Muscle layer of duodenum (tissue), 2 donors: ENCODE measurements at regions not wholly inside any gene's neighbourhood (a gene's known extent, or its start where the extent isn't known, plus 50 kb on each side); places are given as distances from the start of the nearest gene placed in this dataset.
"Not testable (repeated sequence)": the region's sequence is repeated elsewhere in the genome, so short reads cannot be mapped to it uniquely, and the experiment has no call there.

ENCODE experiments used
- H3K27ac ChIP-seq: one replicate; pipeline ENCODE4 v1.7.0; 2013; ENCODE audit warnings: mild to moderate bottlenecking, low read length
- H3K27me3 ChIP-seq: one replicate; pipeline ENCODE4 v1.7.0; 2013; ENCODE audit warnings: low read depth, mild to moderate bottlenecking, control low read depth, low read length
- H3K36me3 ChIP-seq, 2 donors: one replicate each; pipeline ENCODE4 v1.7.0; 2013; ENCODE audit warnings: low read length in 2 of 2, control low read depth in 1 of 2, mild to moderate bottlenecking in 1 of 2; ENCODE audit not compliant: insufficient read depth in 2 of 2, control insufficient read depth in 1 of 2
- H3K4me1 ChIP-seq, 2 donors: one replicate each; pipeline ENCODE4 v1.7.0; 2013; ENCODE audit warnings: low read length in 2 of 2, mild to moderate bottlenecking in 2 of 2, control low read depth in 1 of 2, moderate library complexity in 1 of 2; ENCODE audit not compliant: insufficient read depth in 2 of 2, control insufficient read depth in 1 of 2
- H3K4me3 ChIP-seq, 2 donors: one replicate each; pipeline ENCODE4 v1.7.0; 2013; ENCODE audit warnings: low read length in 2 of 2, low read depth in 1 of 2, mild to moderate bottlenecking in 1 of 2
- H3K9me3 ChIP-seq, 2 donors: one replicate each; pipeline ENCODE4 v1.7.0; 2013; ENCODE audit warnings: low read length in 2 of 2, control low read depth in 1 of 2, mild to moderate bottlenecking in 1 of 2; ENCODE audit not compliant: control insufficient read depth in 1 of 2
- donor health status: healthy.

GRCh38 chr5:159681661-159682060 lies 234.6 kb upstream of the ADRA1B start:
- H3K27me3 ChIP-seq: no peaks in the 10 kb centered on the region
- no peak overlapping the region for H3K4me3 ChIP-seq
- no peak overlapping the region for H3K27ac ChIP-seq
- no peaks in the 10 kb centered on the region for H3K4me1 ChIP-seq
- no peaks in the 10 kb centered on the region for H3K36me3 ChIP-seq
- peaks cover 0 to 21% of the 10 kb centered on the region in 2 donors for H3K9me3 ChIP-seq

- peaks cover 0 to 21% of the 10 kb centered on the region in 2 donors for H3K9me3 ChIP-seq
- no peaks in the 10 kb centered on the region for H3K4me1 ChIP-seq
- no peak overlapping the region for H3K27ac ChIP-seq
- no peaks in the 10 kb centered on the region for H3K36me3 ChIP-seq
- H3K4me3 ChIP-seq: no peak overlapping the region
- no peaks in the 10 kb centered on the region for H3K27me3 ChIP-seq
These were observed 233.7 kb upstream of the ADRA1B start for GRCh38 chr5:159682623-159683022.

DNA sequence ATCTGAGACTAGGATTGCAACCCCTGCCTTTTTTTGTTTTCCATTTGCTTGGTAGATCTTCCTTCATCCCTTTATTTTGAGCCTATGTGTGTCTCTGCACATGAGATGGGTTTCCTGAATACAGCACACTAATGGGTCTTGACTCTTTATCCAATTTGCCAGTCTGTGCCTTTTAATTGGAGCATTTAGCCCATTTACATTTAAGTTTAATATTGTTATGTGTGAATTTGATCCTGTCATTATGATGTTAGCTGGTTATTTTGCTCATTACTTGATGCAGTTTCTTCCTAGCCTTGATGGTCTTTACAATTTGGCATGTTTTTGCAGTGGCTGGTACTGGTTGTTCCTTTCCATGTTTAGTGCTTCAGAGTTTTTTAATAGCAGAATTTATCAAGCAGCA lies 228.4 kb upstream of the ADRA1B start:
- not testable (repeated sequence) for H3K4me3 ChIP-seq, H3K27ac ChIP-seq, H3K36me3 ChIP-seq

DNA sequence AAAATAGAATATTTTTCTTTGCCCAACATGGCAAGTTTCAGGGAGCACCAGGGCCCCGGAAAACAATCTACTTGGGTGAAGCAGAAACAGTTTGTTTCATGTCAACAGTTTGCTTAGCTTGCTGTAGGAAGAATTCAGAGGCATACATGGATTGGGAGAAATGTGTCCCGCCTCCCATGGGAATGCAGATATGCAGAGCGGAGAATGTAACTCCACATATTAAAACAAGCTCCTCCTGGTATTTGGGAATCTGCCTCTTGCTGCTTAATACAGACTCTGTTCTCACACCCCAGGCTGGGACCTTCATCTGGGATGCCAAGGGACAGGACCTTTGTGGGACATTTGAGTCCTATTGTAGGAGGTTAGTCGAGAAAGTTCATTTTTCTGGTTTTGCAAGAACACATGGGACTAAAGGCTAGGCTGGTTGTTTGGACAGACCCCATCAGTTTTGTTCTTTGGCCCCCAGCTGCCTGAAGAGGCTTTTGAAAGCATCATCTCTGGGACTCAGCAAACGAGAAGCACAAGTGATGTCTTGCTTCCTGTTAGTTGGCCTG lies 220.5 kb upstream of the ADRA1B start:
- no peak overlapping the region for H3K27ac ChIP-seq
- H3K9me3 ChIP-seq: no peaks in the 10 kb centered on the region

More for the DNA sequence above, 228.4 kb upstream of the ADRA1B start:
- H3K27me3 ChIP-seq, H3K4me1 ChIP-seq, H3K9me3 ChIP-seq: not testable (repeated sequence)

GRCh38 chr5:159697530-159697929 lies 218.8 kb upstream of the ADRA1B start:
- Histone ChIP-seq H3K4me1 (no peaks in the 10 kb centered on the region), H3K9me3 (no peaks in the 10 kb centered on the region), H3K27ac (no peak overlapping the region), H3K27me3 (no peaks in the 10 kb centered on the region), H3K36me3 (no peaks in the 10 kb centered on the region), H3K4me3 (no peak overlapping the region)

More for the DNA sequence above, 220.5 kb upstream of the ADRA1B start:
- H3K27me3 ChIP-seq: no peaks in the 10 kb centered on the region
- H3K4me3 ChIP-seq: no peak overlapping the region
- H3K4me1 ChIP-seq: no peaks in the 10 kb centered on the region
- H3K36me3 ChIP-seq: no peaks in the 10 kb centered on the region

DNA sequence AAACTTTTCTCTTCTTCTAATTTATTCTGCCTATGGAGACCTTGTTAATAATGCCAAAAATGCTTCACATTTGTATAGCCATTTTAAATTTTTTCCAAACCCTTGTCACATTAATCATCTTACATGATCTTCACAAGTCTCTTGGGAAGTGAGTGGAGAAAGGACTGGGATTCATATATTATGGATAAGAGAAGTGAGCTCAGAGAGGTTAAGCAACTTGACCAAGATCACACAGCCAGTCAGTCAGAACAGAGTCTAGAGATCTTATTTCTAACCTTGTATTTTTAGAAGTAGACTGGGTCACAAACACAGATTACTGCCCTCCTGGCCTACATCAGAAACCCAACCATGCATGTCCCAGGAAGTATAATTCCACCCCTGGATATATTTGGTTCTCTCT lies 218.0 kb upstream of the ADRA1B start:
- H3K9me3 ChIP-seq: no peaks in the 10 kb centered on the region
- H3K27me3 ChIP-seq: no peaks in the 10 kb centered on the region
- no peaks in the 10 kb centered on the region for H3K4me1 ChIP-seq
- no peak overlapping the region for H3K27ac ChIP-seq
- no peaks in the 10 kb centered on the region for H3K36me3 ChIP-seq
- no peak overlapping the region for H3K4me3 ChIP-seq

DNA sequence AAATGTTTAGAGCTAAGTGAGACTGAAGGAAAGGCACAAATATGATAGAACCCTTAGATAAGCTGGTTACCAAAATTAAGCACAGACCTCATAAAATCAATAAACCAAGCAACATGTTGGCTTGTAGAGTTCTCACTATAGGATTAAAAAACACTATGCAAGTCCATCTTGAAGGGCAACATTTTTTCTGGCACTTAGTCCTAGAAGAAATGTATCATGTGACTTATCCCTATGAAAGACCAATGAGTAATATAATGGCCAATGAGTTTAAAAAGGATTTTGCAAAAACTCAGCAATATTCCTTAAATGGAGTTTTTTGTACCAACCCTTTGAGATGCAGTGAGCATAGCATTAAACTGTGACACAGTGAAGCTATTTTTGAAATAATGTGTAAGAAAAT lies 216.3 kb upstream of the ADRA1B start:
- Histone ChIP-seq H3K27me3 (no peaks in the 10 kb centered on the region), H3K36me3 (no peaks in the 10 kb centered on the region), H3K4me3 (no peak overlapping the region), H3K27ac (no peak overlapping the region), H3K4me1 (no peaks in the 10 kb centered on the region), H3K9me3 (no peaks in the 10 kb centered on the region)

DNA sequence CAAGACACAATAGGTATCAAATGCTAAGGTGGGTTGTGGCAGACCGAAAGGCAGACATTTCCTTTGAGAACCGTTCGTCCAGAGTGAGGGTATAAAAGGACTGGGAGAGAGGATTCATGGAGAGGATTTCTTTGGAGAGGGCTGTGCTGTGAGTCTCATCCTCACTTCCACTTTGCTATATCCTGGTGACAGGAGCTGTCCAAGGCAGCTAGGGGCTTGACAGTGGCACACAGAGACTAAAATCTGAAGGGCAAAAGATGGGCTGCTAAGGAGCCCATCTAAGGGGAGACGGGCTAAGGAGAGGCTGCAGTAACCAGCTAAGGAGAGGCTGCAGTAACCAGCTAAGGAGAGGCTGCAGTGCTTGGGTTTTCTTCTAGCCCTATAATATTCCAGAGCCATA lies 214.0 kb upstream of the ADRA1B start:
- H3K27ac ChIP-seq: no peak overlapping the region
- H3K27me3 ChIP-seq: no peaks in the 10 kb centered on the region
- no peaks in the 10 kb centered on the region for H3K36me3 ChIP-seq
- no peaks in the 10 kb centered on the region for H3K4me1 ChIP-seq
- H3K4me3 ChIP-seq: no peak overlapping the region
- no peaks in the 10 kb centered on the region for H3K9me3 ChIP-seq

- H3K4me1 ChIP-seq: no peaks in the 10 kb centered on the region
- peaks cover 0 to 3% of the 10 kb centered on the region in 2 donors for H3K9me3 ChIP-seq
- H3K4me3 ChIP-seq: no peak overlapping the region
- H3K27me3 ChIP-seq: no peaks in the 10 kb centered on the region
- H3K27ac ChIP-seq: no peak overlapping the region
- no peaks in the 10 kb centered on the region for H3K36me3 ChIP-seq
These were observed 213.5 kb upstream of the ADRA1B start for GRCh38 chr5:159702826-159703225.

DNA sequence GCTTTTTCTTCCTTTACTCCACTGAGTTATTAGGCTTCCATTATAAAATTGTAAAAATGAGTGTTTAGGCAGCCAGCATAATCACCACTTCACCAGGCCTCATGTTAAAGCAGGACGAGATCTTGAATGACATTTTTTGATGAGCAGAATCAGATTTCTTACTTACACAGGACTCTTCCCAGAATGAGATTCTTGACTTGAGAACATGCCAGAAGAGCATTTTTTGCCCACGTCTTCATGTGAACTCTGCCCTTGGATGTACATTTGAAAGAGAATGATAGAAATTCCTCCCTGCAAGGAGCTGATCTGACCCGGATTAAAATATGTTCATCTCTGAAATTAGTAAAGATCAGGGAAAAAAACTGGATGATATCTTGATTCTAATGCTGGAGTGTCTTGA lies 212.1 kb upstream of the ADRA1B start:
- Histone ChIP-seq H3K9me3 (peaks cover 0 to 5% of the 10 kb centered on the region in 2 donors), H3K36me3 (no peaks in the 10 kb centered on the region), H3K4me3 (no peak overlapping the region), H3K27me3 (no peaks in the 10 kb centered on the region), H3K27ac (no peak overlapping the region), H3K4me1 (no peaks in the 10 kb centered on the region)

- H3K27me3 ChIP-seq: no peaks in the 10 kb centered on the region
- H3K36me3 ChIP-seq: no peaks in the 10 kb centered on the region
- H3K4me3 ChIP-seq: no peak overlapping the region
- peaks cover 0 to 5% of the 10 kb centered on the region in 2 donors for H3K9me3 ChIP-seq
- no peaks in the 10 kb centered on the region for H3K4me1 ChIP-seq
- no peak overlapping the region for H3K27ac ChIP-seq
These were observed 210.3 kb upstream of the ADRA1B start for GRCh38 chr5:159705948-159706347.

DNA sequence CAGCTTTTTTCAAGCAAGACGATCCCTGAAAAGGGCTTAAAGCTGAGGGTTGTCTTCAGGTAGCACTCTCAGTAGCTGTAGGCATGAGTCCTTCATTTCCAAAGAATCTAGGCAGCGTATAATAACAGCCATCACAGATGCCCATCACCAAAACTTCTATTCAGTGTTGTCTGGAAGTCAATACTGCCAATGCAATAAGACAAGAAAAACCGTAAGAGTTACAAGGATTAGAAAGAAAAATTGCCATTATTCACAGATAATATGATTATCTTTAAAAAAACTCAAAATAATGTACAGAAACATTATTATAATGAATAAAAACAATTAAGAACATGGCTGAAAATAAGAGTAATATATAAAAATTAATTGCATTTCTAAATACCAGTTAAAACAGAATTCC lies 208.2 kb upstream of the ADRA1B start:
- Histone ChIP-seq H3K4me3 (no peak overlapping the region), H3K9me3 (peaks cover 0 to 5% of the 10 kb centered on the region in 2 donors), H3K36me3 (no peaks in the 10 kb centered on the region), H3K27me3 (no peaks in the 10 kb centered on the region), H3K27ac (no peak overlapping the region), H3K4me1 (no peaks in the 10 kb centered on the region)
